GM10266 (cell line): ENCODE measurements at regions not wholly inside any gene's neighbourhood (a gene's known extent, or its start where the extent isn't known, plus 50 kb on each side); places are given as distances from the start of the nearest gene placed in this dataset.

Experiments used
- DNase-seq: peaks from one replicate; pipeline ENCODE4 v3.0.0; 2012; ENCODE audit errors: extremely low spot score
- TF ChIP-seq, protein P1 (sequence below): IDR thresholded peaks from 2 replicates; pipeline ENCODE4 v1.5.1; 2012; ENCODE audit warnings: mild to moderate bottlenecking, low read depth; ENCODE audit not compliant: control insufficient read depth, insufficient read depth; ENCODE audit errors: missing control alignments

DNA sequence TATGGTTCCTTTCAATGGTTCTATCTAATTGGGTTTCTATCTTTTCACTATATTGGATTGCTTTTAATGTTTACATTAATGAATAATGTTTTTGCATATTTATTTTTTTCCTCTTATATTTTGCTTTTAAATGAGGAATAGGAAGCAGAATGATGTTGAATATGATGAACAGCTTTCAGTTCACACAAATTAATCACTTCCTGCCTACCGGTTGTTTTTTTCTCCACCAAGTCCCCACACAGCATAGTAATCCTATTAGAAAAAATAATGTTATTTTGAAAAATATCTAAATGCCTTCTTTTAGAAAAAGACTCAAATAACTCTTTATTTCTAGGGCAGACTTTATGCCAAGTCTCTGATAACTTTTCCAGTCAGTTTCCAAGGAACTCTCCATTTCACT, 184.9 kb upstream of the MIR17HG start:
- DNase-seq, result no peak
- TF ChIP-seq, protein P1, sequence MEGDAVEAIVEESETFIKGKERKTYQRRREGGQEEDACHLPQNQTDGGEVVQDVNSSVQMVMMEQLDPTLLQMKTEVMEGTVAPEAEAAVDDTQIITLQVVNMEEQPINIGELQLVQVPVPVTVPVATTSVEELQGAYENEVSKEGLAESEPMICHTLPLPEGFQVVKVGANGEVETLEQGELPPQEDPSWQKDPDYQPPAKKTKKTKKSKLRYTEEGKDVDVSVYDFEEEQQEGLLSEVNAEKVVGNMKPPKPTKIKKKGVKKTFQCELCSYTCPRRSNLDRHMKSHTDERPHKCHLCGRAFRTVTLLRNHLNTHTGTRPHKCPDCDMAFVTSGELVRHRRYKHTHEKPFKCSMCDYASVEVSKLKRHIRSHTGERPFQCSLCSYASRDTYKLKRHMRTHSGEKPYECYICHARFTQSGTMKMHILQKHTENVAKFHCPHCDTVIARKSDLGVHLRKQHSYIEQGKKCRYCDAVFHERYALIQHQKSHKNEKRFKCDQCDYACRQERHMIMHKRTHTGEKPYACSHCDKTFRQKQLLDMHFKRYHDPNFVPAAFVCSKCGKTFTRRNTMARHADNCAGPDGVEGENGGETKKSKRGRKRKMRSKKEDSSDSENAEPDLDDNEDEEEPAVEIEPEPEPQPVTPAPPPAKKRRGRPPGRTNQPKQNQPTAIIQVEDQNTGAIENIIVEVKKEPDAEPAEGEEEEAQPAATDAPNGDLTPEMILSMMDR, result no peak

DNA sequence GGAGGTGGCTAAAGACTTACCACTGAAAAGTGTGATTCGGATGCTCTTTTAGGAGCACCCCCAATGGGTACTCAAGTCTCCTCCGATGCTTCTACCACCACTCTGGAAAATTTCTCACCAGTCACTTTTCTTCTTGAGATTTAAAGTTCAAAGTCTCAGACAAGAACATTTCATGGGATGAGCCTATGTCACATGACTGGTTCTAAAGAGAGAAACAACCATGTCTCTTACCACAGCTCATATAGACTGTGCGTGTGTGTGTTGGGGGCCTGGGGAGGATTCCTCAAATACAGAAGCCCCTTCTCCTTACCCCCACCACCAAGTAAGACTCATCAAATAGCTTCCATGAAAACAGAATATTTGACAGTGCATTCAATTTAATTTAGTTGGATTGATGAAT, 181.7 kb upstream of the MIR17HG start:
- no peak for DNase-seq
- TF ChIP-seq, protein P1, result no peak

DNA sequence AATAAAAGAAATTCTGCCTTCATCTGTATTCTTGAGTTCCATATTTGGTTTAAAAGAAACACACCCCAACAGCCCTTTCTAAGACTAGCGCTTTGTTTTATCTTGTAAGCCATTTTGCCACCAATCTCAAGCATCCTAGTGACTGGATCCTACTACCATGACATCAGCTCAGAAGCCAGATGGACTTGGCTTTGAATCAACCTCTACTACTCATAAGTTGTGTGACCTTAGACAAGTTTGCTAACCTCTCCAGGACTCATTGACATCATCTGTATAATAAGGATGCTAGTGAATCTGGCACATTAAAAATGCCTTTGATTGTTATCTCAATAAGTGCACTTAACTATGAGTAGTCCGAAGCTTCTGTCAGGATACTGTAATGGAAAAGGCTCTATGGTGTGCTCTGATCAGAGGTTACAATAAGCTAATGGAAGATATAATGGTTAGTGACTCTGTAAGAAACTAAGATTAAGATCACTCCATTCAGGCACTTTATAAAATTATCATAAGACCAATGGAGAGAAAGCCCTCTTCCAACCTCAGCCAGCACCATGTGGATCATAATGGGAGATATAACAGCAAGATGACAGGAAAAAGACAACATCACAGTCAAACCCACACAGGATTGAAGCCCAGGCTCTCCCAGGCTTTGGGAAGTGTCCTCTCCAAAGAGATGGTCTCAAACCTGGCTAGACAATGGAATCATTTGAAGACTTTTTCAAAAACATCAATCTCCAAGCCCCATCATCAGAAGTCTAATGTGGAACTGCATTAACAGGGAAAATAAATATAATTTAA, 180.6 kb upstream of the MIR17HG start:
- TF ChIP-seq, protein P1, result no peak
- no peak for DNase-seq

DNA sequence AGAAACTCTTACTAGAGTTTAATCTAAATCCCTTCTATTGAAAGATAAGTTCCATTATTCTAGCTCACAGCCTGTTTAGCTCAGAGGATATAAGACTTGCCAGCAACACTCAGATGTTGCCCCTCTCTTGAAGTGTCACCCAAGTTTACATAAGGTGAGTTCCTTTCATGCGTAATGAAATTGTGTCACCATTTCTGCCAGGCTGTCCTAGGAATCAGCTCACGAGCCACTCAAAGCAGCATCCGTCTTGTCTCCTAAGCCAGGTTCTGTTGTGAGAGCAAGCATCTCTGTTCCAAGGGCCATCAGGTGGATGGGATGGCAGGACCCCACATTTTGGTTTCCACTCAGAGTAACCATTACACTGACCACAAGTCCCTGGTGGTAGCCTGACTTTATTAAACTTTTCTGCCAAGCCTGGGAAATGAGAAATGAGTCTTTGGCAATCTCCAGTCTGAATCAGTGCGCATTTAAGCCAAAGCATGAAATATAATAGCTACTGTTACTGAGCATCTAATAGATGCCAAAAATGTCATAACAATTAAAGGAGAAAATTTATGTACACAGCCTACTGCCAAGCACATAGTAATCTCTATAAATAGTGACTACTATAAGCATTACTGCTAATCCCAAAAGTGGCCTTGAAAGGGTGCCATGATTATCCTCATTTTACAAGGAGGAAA, 179.6 kb upstream of the MIR17HG start:
- TF ChIP-seq, protein P1, result no peak
- DNase-seq, result no peak

DNA sequence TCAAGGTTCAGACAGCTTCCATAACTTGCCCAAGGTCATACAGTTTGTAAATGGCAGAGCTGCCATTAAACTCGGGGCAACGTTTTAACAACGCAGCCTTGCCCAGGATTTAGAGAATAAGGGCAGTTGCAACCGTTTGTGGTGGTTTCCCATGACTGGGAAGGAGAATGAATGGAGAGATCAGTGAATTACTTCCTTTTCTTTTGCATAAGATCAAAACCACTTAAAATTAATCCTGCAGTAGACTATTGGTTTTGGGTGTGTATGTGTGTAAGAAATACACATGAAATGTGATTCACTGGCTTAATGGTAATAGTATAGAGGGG, 179.1 kb upstream of the MIR17HG start:
- no peak for DNase-seq
- TF ChIP-seq, protein P1, result no peak

DNA sequence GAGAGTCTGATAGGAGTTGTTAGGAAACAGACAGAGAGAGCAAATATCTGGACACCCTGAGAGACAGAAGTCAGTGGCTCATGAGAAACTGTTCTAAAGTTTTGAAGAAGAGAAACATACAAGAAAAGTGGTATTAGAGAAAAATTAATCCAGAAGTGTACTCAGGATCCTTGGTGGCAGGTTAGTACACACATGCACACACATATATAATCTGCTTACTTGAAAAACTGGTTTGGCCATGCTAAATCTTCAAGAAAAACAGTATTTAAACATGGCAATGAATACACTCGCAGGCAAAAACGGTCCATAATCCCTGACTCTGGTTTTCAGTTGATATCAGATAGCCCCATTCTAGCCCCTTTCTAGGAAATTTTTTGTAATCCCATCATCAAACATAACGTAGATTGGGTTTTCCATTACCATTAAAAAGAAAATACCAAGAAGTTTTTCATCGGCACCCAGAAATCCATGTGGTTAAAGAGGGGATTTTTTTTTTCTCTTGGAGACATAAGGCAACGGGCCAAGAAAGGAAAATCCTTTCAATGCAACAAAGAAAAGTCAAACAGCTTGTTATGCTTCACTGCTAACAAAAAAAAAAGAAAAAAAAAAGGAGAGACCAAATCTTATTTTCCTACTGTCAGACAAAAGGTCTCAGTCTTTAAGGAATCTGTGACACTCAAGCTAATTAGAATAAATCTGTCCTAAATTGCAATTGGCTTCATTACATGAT, 178.0 kb upstream of the MIR17HG start:
- TF ChIP-seq, protein P1, result no peak
- no peak for DNase-seq
